GM12874 (cell line): ENCODE measurements at regions not wholly inside any gene's neighbourhood (a gene's known extent, or its start where the extent isn't known, plus 50 kb on each side); places are given as distances from the start of the nearest gene placed in this dataset.

Experiments
- CTCF ChIP-seq: IDR thresholded peaks from 2 replicates; pipeline ENCODE4 v1.5.1; 2011; ENCODE audit warnings: low read depth, mild to moderate bottlenecking, control low read depth, low read length, moderate library complexity; ENCODE audit not compliant: insufficient read depth

GRCh38 chr5:74432721-74433120 lies 207.8 kb downstream of the ENC1 start:
- no peak for TF ChIP-seq CTCF

GRCh38 chr5:74432216-74432615 lies 208.3 kb downstream of the ENC1 start:
- no peak for TF ChIP-seq CTCF

- TF ChIP-seq CTCF: no peak
These were observed 209.2 kb downstream of the ENC1 start for GRCh38 chr5:74431290-74431669.

- TF ChIP-seq CTCF: no peak
These were observed 209.8 kb downstream of the ENC1 start for GRCh38 chr5:74430631-74431289.

GRCh38 chr5:74429495-74429894 lies 211.0 kb downstream of the ENC1 start:
- TF ChIP-seq CTCF: no peak

GRCh38 chr5:74428876-74429275 lies 211.7 kb downstream of the ENC1 start:
- no peak for TF ChIP-seq CTCF

- TF ChIP-seq CTCF: no peak
These were observed 212.3 kb downstream of the ENC1 start for GRCh38 chr5:74428275-74428674.
